HepG2 (cell line): ENCODE measurements at regions not wholly inside any gene's neighbourhood (a gene's known extent, or its start where the extent isn't known, plus 50 kb on each side); places are given as distances from the start of the nearest gene placed in this dataset.

Experiments used
- CEBPB ChIP-seq: IDR thresholded peaks from 2 replicates; pipeline ENCODE4 v1.6.1; 2011; ENCODE audit warnings: low read depth, low read length, improper control_type of control experiment, borderline replicate concordance
- EZH2 ChIP-seq: conservative IDR thresholded peaks from 2 replicates; pipeline ENCODE4 v1.6.1; 2012; ENCODE audit warnings: mild to moderate bottlenecking, low read depth, low read length, moderate library complexity
- MIXL1 ChIP-seq: IDR thresholded peaks from 2 replicates; pipeline ENCODE4 v1.6.1; 2016
- POLR2A ChIP-seq, 2 experiments: IDR thresholded peaks; 2 replicates each; pipeline ENCODE4 v1.6.1; 2011; ENCODE audit warnings: low read depth in 2 of 2, low read length in 2 of 2, mild to moderate bottlenecking in 1 of 2, moderate library complexity in 1 of 2; ENCODE audit not compliant: insufficient read depth in 1 of 2
- PPARG ChIP-seq: conservative IDR thresholded peaks from 2 replicates; pipeline ENCODE4 v1.6.1; 2016; ENCODE audit warnings: missing biosample characterization, missing genetic modification reagents
- SMC3 ChIP-seq: IDR thresholded peaks from 2 replicates; pipeline ENCODE4 v1.6.1; 2011; ENCODE audit warnings: low read length, improper control_type of control experiment
- ZNF274 ChIP-seq: sonication (generic); formaldehyde crosslinking; IDR thresholded peaks from 2 replicates; pipeline ENCODE4 v1.5.1; 2020; ENCODE audit warnings: mild to moderate bottlenecking, missing genetic modification reagents
- ZNF552 ChIP-seq: sonication (generic); formaldehyde crosslinking; IDR thresholded peaks from 2 replicates; pipeline ENCODE4 v1.9.0; 2022; ENCODE audit warnings: missing genetic modification reagents, mild to moderate bottlenecking, borderline replicate concordance
- ZNF670 ChIP-seq: sonication (generic); formaldehyde crosslinking; IDR thresholded peaks from 2 replicates; pipeline ENCODE4 v1.8.0; 2022; ENCODE audit warnings: mild to moderate bottlenecking, missing genetic modification reagents, borderline replicate concordance
- TF ChIP-seq, protein P1 (sequence below): sonication (generic); formaldehyde crosslinking; IDR thresholded peaks from 2 replicates; pipeline ENCODE4 v1.4.0; 2020; ENCODE audit warnings: missing genetic modification reagents
- TF ChIP-seq, protein P2 (sequence below): sonication (generic); formaldehyde crosslinking; IDR thresholded peaks from 2 replicates; pipeline ENCODE4 v1.5.1; 2020; ENCODE audit warnings: missing genetic modification reagents, mild to moderate bottlenecking, borderline replicate concordance

DNA sequence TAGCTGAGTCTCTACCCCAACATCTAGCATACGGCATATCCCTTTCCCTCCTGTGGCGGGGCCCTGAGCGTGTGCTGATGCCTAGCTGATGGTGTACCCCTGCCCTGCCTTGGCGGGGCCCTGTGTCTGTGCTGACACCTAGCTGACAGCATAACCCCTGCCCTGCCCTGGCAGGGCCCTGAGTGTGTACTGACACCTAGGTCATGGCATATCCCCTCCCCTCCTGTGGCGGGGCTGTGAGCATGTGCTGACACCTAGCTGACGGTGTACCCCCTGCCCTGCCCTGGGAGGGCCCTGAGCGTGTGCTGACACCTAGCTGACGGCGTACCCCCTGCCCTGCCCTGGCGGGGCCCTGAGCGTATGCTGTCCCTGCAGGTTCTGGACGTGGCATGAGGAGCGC is 414.0 kb upstream of the AMELY start:
- TF ChIP-seq SMC3: no peak
- TF ChIP-seq ZNF670 (CRISPR knock-in tag): no peak
- no peak for TF ChIP-seq ZNF552 (CRISPR knock-in tag)
- no peak for TF ChIP-seq EZH2
- TF ChIP-seq, protein P1, sequence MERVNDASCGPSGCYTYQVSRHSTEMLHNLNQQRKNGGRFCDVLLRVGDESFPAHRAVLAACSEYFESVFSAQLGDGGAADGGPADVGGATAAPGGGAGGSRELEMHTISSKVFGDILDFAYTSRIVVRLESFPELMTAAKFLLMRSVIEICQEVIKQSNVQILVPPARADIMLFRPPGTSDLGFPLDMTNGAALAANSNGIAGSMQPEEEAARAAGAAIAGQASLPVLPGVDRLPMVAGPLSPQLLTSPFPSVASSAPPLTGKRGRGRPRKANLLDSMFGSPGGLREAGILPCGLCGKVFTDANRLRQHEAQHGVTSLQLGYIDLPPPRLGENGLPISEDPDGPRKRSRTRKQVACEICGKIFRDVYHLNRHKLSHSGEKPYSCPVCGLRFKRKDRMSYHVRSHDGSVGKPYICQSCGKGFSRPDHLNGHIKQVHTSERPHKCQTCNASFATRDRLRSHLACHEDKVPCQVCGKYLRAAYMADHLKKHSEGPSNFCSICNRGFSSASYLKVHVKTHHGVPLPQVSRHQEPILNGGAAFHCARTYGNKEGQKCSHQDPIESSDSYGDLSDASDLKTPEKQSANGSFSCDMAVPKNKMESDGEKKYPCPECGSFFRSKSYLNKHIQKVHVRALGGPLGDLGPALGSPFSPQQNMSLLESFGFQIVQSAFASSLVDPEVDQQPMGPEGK (CRISPR knock-in tag): no peak
- no peak for TF ChIP-seq MIXL1 (CRISPR knock-in tag)
- TF ChIP-seq PPARG (CRISPR knock-in tag): no peak
- TF ChIP-seq POLR2A (IDR thresholded peaks at IDR 0.05; ENCODE audit: insufficient read depth in 1 of 2, low read depth in 2 of 2, low read length in 2 of 2): no peak
- TF ChIP-seq, protein P2, sequence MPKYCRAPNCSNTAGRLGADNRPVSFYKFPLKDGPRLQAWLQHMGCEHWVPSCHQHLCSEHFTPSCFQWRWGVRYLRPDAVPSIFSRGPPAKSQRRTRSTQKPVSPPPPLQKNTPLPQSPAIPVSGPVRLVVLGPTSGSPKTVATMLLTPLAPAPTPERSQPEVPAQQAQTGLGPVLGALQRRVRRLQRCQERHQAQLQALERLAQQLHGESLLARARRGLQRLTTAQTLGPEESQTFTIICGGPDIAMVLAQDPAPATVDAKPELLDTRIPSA (CRISPR knock-in tag): no peak
- TF ChIP-seq CEBPB: no peak
- TF ChIP-seq ZNF274 (CRISPR knock-in tag): no peak
